Endometrium (tissue), 2 donors: ENCODE measurements at regions not wholly inside any gene's neighbourhood (a gene's known extent, or its start where the extent isn't known, plus 50 kb on each side); places are given as distances from the start of the nearest gene placed in this dataset.
"Not testable (repeated sequence)": the region's sequence is repeated elsewhere in the genome, so short reads cannot be mapped to it uniquely, and the experiment has no call there.

Experiments used
- FAIRE-seq: peaks from 2 replicates; lab custom pipeline; 2012; peaks lifted over from hg19 to GRCh38; lab: Jason Lieb, UNC
- donor health status: control.
- donor health status: control.

DNA sequence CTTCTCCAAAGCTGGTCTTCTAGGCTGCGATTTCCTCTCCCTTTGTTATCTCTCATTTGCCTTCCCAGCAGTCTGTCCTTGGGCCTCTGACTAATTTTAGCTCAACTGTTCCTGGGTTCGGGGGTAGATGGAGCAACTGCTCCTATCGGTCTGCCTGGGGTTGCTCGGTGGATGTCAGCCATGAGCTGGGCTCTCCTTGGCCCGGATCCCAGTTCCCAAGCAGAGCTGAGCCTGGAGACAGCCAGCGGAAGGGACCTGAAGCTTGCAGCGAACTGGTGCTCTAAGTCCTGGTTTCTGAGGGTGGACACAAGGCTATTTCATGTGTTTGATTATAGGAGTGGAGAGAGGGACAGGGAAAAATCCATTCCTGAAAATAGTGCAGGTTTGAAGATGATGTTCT, 423.0 kb downstream of the RPS6KC1 start:
- FAIRE-seq, result no peak

DNA sequence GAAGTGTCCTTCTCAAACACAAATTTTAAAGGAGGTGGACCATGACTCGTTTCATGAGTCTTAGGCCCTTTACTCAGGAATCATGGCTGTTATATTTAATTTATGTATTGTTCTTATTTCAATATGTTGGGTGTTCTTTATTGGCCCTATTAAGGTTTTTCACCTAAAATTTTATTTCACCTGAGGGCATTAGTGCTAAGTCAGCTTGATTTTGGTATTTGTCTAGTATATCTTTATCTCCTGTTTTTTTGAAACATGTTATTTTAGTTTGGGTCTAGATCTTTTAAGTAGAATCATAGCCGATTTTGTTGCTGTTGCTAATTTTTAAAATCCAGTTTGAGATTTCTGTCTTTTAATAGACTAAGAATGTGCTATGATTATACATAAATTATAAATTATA, 430.4 kb downstream of the RPS6KC1 start:
- no peak for FAIRE-seq

DNA sequence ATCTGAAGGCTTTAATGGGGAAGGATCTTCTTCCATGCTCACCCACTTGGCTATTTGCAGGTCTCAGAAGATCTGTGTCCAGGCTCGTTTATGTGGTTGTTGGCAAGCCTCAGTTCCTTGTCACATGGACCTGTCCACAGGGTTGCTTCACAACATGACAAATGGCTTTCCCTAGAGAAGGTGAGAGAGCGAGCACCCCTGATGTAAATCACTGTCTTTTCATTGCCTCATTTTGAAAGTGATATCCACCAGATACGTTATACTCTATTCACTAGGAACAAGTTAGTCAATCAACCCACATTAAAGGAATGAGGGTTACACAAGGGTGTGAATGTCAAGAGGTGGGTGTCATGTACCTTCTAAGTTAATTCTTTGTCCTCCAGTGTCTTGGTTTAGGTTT, 433.3 kb downstream of the RPS6KC1 start:
- FAIRE-seq, result no peak

- FAIRE-seq, result no peak
These were observed 433.7 kb downstream of the RPS6KC1 start for GRCh38 chr1:213484758-213485157.

- no peak for FAIRE-seq
These were observed 435.4 kb downstream of the RPS6KC1 start for GRCh38 chr1:213486488-213486887.

GRCh38 chr1:213491468-213491867, 440.4 kb downstream of the RPS6KC1 start:
- no peak for FAIRE-seq

DNA sequence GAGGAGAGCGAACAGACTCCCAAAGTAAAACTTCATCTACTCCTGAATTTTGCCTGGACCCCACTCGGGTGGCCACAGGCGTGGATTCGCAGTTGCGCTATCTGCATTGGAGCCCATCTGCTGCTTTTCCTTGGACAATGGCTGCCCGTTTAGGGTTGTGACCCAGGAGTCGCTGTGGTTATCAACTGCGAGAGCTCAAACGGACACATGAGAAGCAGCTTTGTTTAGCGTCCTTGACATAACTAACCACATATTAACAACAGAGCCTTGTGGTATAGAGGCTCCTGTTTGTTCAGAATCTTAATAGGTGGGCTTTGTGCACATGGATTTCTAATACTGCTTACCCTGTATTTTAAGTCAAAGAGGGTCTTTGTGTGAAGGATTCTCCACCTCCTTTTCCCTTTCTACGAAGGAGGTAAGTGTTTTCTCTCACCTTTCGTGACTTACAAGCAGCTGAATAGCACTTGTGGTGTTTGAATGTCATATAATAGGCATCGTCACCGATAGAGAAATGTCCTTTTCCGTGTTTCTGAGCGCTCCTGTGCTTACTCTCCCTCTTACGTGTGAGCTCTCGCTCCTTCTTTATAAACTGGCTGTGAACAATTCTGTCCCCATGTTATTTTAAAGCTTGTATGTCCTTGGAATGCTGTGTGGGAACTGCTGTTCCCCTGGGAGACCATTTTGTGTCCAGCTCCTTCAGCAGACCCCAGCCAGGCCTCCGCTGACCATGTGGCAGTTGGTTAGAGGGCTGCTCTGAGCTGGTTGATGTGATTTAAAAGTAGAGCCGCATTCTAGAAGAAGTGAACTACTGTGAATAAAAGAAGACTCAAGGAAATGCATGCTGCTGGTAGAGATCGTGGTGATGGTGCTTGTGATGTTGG, 441.4 kb downstream of the RPS6KC1 start:
- no peak for FAIRE-seq

- FAIRE-seq, result no peak
These were observed 448.4 kb downstream of the RPS6KC1 start for GRCh38 chr1:213499444-213499843.

GRCh38 chr1:213507472-213508223, 456.6 kb downstream of the RPS6KC1 start:
- no peak for FAIRE-seq

GRCh38 chr1:213511173-213511572, 460.1 kb downstream of the RPS6KC1 start:
- no peak for FAIRE-seq

- FAIRE-seq, result no peak
These were observed 461.3 kb downstream of the RPS6KC1 start for GRCh38 chr1:213512316-213512715.

GRCh38 chr1:213513006-213513405, 462.0 kb downstream of the RPS6KC1 start:
- FAIRE-seq, result no peak

GRCh38 chr1:213514408-213515179, 463.6 kb downstream of the RPS6KC1 start:
- not testable (repeated sequence) for FAIRE-seq

DNA sequence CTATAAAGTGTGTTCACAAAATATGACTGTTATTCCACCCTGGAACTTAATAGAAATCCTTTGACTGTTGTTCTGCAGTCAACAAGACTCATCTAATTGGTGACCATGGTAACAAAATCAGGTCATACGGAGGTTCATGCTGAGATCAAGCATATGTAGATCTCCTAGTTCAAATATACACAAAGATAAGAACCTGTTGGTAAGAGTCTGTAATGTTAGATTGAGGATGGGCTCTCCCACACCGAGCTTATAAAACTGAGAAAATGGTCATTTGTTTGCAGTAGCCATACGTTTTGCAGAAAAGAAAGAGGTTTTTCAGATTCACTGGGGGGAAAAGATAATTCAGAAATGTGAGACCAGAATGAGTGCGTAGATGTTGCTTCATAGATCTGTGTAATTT, 468.1 kb downstream of the RPS6KC1 start:
- no peak for FAIRE-seq

DNA sequence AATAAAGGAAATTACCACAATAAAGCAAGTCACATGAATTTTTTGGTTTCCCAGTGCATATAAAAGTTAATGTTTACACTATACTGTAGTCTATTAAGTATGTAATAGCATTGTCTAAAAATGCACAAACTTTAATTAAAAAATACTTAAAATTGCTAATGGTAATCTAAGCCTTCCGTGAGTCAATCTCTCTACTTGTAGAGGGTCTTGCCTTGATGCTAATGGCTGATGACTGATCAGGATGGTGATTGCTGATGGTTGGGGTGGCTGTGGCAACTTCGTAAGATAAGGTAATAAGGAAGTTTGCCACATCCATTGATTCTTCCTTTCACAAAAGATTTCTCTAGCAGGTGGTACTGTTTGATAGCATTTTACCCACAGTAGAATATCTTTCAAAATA, 466.6 kb upstream of the PROX1 start:
- no peak for FAIRE-seq

- no peak for FAIRE-seq
These were observed 463.9 kb upstream of the PROX1 start for GRCh38 chr1:213523781-213524398.

DNA sequence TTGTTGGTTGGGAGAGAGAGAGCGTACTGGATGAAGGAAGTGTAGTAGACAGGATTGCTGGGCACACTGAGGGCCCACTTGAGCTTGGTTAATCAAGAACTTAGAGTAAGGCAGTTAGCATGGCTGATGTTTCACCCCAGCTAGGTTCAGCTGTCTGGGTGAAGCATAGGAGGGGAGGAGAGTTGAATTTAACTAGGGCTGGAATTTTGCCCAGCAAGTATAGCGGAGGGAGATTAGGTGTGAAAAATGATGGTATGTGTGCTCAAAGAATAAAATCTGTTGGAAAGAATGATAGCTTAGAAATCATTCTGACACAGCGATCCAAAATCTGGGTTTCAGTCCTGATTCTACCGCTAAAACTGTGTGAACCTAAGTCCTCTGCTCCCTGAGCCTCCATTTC, 461.5 kb upstream of the PROX1 start:
- no peak for FAIRE-seq

DNA sequence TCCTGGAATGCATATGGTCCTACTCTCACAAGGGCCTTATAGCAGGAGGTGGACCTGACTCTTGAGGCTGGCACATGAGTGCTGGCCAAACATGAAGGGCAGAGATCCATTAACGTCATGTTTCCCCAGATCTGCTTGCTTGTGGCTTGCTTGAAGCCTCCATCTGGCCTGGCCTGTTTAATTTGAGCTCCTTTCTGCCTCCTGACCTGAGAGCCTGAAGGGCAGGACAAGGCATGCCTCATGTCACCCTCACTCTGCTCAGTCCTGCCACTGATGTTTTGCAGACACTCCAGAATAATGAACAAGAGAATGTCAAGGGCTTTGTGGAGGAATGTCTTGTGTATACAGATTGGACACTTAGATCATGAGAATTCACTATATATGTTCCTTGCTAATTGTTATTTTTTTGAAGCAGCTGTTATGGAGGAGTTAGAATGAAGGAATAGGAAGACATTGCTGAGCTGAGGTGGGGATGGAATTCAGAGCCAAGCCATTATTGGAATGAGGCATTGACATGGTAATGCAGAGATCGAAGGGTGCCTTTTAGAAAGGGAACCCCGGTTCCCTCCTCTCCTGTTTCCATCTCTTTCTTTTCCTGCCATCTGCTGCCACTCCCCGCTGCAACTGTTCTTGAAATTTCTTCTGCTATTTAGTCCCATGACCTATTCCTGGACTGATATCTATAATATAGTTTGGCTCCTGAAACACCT, 457.0 kb upstream of the PROX1 start:
- no peak for FAIRE-seq

DNA sequence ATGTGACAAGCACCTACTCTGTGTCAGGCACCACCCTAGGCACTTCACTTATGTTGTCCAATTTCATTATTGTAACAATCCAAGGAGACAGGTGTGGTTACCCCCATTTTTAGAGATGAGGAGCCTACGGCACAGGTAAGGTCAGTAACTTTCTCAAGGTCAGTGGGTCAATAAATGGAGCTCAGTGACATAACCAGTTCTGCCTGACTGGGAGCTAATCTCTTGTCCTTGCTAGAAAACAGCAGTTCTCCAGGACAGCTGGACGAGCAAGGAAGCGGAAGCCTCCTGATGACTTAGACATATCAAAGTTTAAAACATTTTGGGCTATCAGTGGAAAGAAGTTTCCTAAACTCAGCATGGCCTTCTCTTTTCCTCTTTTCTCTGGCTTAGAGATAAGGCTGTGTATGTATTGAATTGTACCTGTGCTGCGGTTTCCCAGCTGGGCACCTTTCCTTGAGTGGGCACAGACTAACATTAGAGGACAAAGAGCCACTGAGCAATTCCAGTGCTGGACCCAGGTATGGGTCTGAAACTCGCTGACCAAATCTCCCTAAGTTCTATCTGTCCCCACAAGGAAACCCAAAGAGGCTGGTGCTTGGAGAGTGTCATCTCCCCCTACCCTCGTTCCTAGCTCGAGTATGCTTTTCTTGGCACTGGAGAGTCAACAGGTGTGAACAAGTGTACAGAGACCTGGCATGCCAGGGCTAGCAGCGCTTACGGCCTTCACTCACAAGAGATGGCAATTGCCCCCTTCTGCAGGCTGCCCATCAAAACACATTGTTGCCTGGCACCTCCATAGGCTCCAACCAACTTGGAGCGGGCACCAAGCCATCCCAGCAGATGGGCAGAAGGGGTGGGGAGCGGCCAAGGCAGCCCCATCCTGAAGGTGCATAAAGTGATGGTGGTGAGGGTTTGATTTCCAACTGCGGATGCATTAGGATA, 456.1 kb upstream of the PROX1 start:
- no peak for FAIRE-seq

GRCh38 chr1:213533125-213533524, 454.6 kb upstream of the PROX1 start:
- no peak for FAIRE-seq
